HFF-Myc (cell line): ENCODE measurements at regions not wholly inside any gene's neighbourhood (a gene's known extent, or its start where the extent isn't known, plus 50 kb on each side); places are given as distances from the start of the nearest gene placed in this dataset.
"Not testable (repeated sequence)": the region's sequence is repeated elsewhere in the genome, so short reads cannot be mapped to it uniquely, and the experiment has no call there.

Experiments used
- DNase-seq: peaks from one replicate; pipeline ENCODE4 v3.0.0-alpha.2; 2011; ENCODE audit warnings: low read depth; ENCODE audit errors: extremely low read depth
- H3K4me3 ChIP-seq: replicated peaks from 2 replicates; pipeline ENCODE4 v1.5.1; 2011; ENCODE audit warnings: low read depth, mild to moderate bottlenecking, control low read depth, low read length
- CTCF ChIP-seq: IDR thresholded peaks from 2 replicates; pipeline ENCODE4 v1.5.1; 2012; ENCODE audit warnings: mild to moderate bottlenecking, low read depth, low read length, control low read depth; ENCODE audit errors: missing control alignments

- H3K4me3 ChIP-seq = no peak overlapping the region
- no peak for DNase-seq
- no peak for TF ChIP-seq CTCF
Measured at GRCh38 chr7:24390376-24391157, 106.6 kb downstream of the NPY start.

GRCh38 chr7:24392774-24393173, 108.8 kb downstream of the NPY start:
- no peak for DNase-seq
- H3K4me3 ChIP-seq = no peak overlapping the region

GRCh38 chr7:24395512-24395911, 111.5 kb downstream of the NPY start:
- no peak overlapping the region for H3K4me3 ChIP-seq
- DNase-seq = no peak
- no peak for TF ChIP-seq CTCF

More at GRCh38 chr7:24392774-24393173, 108.8 kb downstream of the NPY start:
- TF ChIP-seq CTCF = no peak

- DNase-seq, H3K4me3 ChIP-seq: not testable (repeated sequence)
Measured at GRCh38 chr7:24396387-24396786, 112.4 kb downstream of the NPY start.

GRCh38 chr7:24401628-24402593, 117.9 kb downstream of the NPY start:
- no peak for DNase-seq
- peak; percentile 33 for TF ChIP-seq CTCF
- H3K4me3 ChIP-seq = no peak overlapping the region

- TF ChIP-seq CTCF = no peak
- DNase-seq = no peak
Measured at GRCh38 chr7:24402655-24403054, 118.7 kb downstream of the NPY start.

GRCh38 chr7:24403557-24403956, 119.6 kb downstream of the NPY start:
- TF ChIP-seq CTCF = no peak
- no peak overlapping the region for H3K4me3 ChIP-seq

More at GRCh38 chr7:24402655-24403054, 118.7 kb downstream of the NPY start:
- no peak overlapping the region for H3K4me3 ChIP-seq

More at GRCh38 chr7:24403557-24403956, 119.6 kb downstream of the NPY start:
- DNase-seq = no peak
